HUDEP-2 (cell line): ENCODE measurements at regions not wholly inside any gene's neighbourhood (a gene's known extent, or its start where the extent isn't known, plus 50 kb on each side); places are given as distances from the start of the nearest gene placed in this dataset.

Source experiments
- DNase-seq, 76 experiments: peaks; one replicate each; lab custom pipeline; 2025; ENCODE audit not compliant: unreplicated experiment in 76 of 76; lab: John Stamatoyannopoulos, UW

GRCh38 chrX:110866421-110866820 lies 70.8 kb upstream of the CHRDL1 start:
- DNase-seq: no peak

GRCh38 chrX:110863883-110864282 lies 68.3 kb upstream of the CHRDL1 start:
- no peak for DNase-seq

- DNase-seq: no peak
These were observed 62.9 kb upstream of the CHRDL1 start for GRCh38 chrX:110858565-110858964.

- DNase-seq: peak in 21 of 76 experiments; percentile 0 to 23 (median 1)
These were observed 58.0 kb upstream of the CHRDL1 start for GRCh38 chrX:110853610-110854009.

- DNase-seq: peak in 15 of 76 experiments; percentile 0 to 18 (median 2)
These were observed 56.6 kb upstream of the CHRDL1 start for GRCh38 chrX:110852180-110852579.

GRCh38 chrX:110851780-110852179 lies 56.2 kb upstream of the CHRDL1 start:
- peak in 39 of 76 experiments; percentile 0 to 49 (median 4) for DNase-seq

GRCh38 chrX:110847334-110847733 lies 51.7 kb upstream of the CHRDL1 start:
- peak in 25 of 76 experiments; percentile 0 to 34 (median 11) for DNase-seq

GRCh38 chrX:110846071-110846470 lies 50.5 kb upstream of the CHRDL1 start:
- DNase-seq: no peak
